ENCODE measurements at regions not wholly inside any gene's neighbourhood (a gene's known extent, or its start where the extent isn't known, plus 50 kb on each side); places are given as distances from the start of the nearest gene placed in this dataset.
"Not testable (repeated sequence)": the region's sequence is repeated elsewhere in the genome, so short reads cannot be mapped to it uniquely, and the experiment has no call there.

- Mint-ChIP-seq H3K4me1 (ENCODE audit: low read depth in 2 of 2) (no peaks in the 10 kb centered on the region), H3K27me3 (no peaks in the 10 kb centered on the region), H3K27ac (no peak overlapping the region), H3K36me3 (ENCODE audit: insufficient read depth) (no peaks in the 10 kb centered on the region), H3K9me3 (no peaks in the 10 kb centered on the region), H3K4me3 (no peak overlapping the region)
- DNase-seq (no peak), ATAC-seq (replicated peaks) (no peak)
Observed at GRCh38 chr1:192491804-192492554, 83.6 kb upstream of the RGS1 start.

- no peaks in the 10 kb centered on the region for H3K4me1 Mint-ChIP-seq (ENCODE audit: low read depth in 2 of 2)
- H3K36me3 Mint-ChIP-seq (ENCODE audit: insufficient read depth) = no peaks in the 10 kb centered on the region
- H3K9me3 Mint-ChIP-seq = no peaks in the 10 kb centered on the region
- no peak overlapping the region for H3K4me3 Mint-ChIP-seq
- no peaks in the 10 kb centered on the region for H3K27me3 Mint-ChIP-seq
- no peak for ATAC-seq (replicated peaks)
- no peak for DNase-seq
- H3K27ac Mint-ChIP-seq = no peak overlapping the region
Observed at GRCh38 chr1:192493584-192493983, 82.0 kb upstream of the RGS1 start.

DNA sequence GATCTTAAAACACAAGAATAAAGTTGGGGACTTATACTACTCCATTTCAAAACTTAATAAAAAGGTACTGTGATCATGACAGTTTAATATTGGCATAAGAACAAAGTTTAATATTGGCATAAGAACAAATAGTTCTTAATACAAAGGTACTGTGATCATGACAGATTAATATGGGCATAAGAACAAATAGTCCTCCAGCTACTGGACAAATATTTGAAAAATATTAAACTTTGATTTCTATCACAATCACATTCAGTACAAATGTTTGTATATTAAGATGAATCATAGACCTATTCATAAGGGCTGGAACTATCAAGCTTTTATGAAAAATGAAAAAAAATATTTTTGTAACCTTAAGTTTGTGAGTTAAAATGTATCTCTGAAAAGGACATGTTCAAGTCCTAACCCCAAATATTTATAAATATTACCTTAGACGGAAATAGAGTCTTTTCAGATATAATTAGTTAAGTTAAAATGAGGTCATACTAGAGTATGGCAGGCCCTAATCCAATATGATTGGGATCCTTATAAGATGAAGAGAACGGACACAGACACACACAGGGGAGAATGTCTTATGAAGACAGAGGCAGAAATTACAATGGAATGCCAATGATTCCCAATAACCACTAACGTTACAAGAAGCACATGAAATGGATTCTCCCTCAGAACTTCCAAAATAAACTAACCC, 79.1 kb upstream of the RGS1 start:
- H3K27ac Mint-ChIP-seq = no peak overlapping the region
- no peaks in the 10 kb centered on the region for H3K27me3 Mint-ChIP-seq
- no peak overlapping the region for H3K4me3 Mint-ChIP-seq
- H3K4me1 Mint-ChIP-seq (ENCODE audit: low read depth in 2 of 2) = no peaks in the 10 kb centered on the region
- H3K36me3 Mint-ChIP-seq (ENCODE audit: insufficient read depth) = no peaks in the 10 kb centered on the region
- DNase-seq (no peak), ATAC-seq (replicated peaks) (no peak)
- H3K9me3 Mint-ChIP-seq = no peaks in the 10 kb centered on the region

DNA sequence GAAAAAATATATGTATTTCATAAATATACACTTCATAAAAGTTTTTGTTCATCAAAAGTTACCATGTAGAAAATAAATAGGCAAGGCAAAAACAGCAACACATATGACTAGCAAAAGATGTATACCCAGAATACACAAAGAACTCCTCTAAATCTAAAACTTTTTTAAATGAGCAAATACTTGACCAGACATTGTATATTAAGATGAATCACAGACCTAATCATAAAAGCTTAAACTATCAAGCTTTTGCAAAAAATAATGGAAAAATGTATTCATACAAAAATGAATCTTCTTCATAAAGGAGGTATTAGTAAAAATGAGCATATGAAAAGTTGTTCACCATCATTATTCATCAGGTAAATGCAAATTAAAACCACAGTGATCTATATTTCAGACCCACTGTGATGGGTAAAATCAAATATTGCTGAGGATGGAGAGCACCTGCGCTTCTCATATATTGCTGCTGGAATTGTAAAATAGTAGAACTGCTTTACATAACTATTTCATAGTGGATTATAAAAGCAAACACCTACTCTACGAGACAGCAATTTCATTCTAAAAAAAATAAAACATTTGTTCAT, 78.3 kb upstream of the RGS1 start:
- ATAC-seq (replicated peaks) = no peak

DNA sequence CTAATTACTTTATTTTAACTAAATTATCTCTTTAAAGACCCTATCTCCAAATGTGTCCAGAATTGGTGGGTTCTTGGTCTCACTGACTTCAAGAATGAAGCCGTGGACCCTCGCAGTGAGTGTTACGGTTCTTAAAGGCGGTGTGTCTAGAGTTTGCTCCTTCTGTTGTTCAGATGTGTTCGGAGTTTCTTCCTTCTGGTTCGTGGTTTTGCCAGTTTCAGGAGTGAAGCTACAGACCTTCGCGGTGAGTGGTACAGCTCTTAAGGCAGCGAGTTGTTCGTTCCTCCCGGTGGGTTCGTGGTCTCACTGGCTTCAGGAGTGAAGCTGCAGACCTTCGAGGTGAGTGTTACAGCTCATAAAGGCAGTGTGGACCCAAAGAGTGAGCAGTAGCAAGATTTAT, 77.5 kb upstream of the RGS1 start:
- not testable (repeated sequence) for H3K9me3 Mint-ChIP-seq; ATAC-seq (replicated peaks); DNase-seq; H3K27me3 Mint-ChIP-seq; H3K36me3 Mint-ChIP-seq (ENCODE audit: insufficient read depth); H3K4me3 Mint-ChIP-seq; H3K27ac Mint-ChIP-seq; H3K4me1 Mint-ChIP-seq (ENCODE audit: low read depth in 2 of 2)

More for the DNA sequence above, 78.3 kb upstream of the RGS1 start:
- Mint-ChIP-seq H3K27me3 (no peaks in the 10 kb centered on the region), H3K4me1 (ENCODE audit: low read depth in 2 of 2) (no peaks in the 10 kb centered on the region), H3K36me3 (ENCODE audit: insufficient read depth) (no peaks in the 10 kb centered on the region), H3K27ac (no peak overlapping the region), H3K4me3 (no peak overlapping the region), H3K9me3 (no peaks in the 10 kb centered on the region)
- no peak for DNase-seq

DNA sequence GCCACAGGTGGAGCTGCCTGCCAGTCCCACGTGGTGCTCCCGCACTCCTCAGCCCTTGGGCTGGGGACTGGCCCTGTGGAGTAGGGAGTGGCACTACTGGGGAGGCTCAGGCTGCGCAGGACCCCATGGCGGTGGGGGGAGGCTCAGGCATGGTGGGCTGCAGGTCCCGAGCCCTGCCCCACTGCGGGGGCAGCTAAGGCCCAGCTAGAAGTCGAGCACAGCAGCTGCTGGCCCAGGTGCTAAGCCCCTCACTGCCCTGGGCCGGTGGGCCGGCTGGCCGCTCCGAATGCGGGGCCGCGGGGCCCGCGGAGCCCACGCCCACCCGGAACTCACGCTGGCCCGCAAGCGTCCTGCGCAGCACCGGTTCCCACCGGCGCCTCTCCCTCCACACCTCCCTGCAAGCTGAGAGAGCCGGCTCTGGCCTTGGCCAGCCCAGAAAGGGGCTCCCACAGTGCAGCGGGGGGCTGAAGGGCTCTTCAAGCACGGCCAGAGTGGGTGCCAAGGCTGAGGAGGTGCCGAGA, 76.5 kb upstream of the RGS1 start:
- not testable (repeated sequence) for H3K27me3 Mint-ChIP-seq; H3K4me3 Mint-ChIP-seq; H3K27ac Mint-ChIP-seq; ATAC-seq (replicated peaks); H3K36me3 Mint-ChIP-seq (ENCODE audit: insufficient read depth); H3K9me3 Mint-ChIP-seq; H3K4me1 Mint-ChIP-seq (ENCODE audit: low read depth in 2 of 2); DNase-seq

DNA sequence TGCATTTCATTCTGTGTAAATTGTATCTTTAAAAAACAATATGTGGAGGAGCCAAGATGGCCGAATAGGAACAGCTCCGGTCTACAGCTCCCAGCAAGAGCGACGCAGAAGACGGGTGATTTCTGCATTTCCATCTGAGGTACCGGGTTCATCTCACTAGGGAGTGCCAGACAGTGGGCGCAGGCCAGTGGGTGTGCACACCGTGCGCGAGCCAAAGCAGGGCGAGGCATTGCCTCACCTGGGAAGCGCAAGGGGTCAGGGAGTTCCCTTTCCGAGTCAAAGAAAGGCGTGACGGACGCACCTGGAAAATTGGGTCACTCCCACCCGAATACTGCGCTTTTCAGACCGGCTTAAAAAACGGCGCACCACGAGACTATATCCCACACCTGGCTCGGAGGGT, 75.0 kb upstream of the RGS1 start:
- H3K27me3 Mint-ChIP-seq; H3K9me3 Mint-ChIP-seq; H3K36me3 Mint-ChIP-seq (ENCODE audit: insufficient read depth); ATAC-seq (replicated peaks); H3K27ac Mint-ChIP-seq; H3K4me3 Mint-ChIP-seq; H3K4me1 Mint-ChIP-seq (ENCODE audit: low read depth in 2 of 2); DNase-seq: not testable (repeated sequence)

GRCh38 chr1:192506741-192507155, 68.8 kb upstream of the RGS1 start:
- DNase-seq (peak in 1 of 3 experiments; percentile 12), ATAC-seq (replicated peaks) (peak; percentile 53)
- H3K36me3 Mint-ChIP-seq (ENCODE audit: insufficient read depth) = no peaks in the 10 kb centered on the region
- H3K27me3 Mint-ChIP-seq = no peaks in the 10 kb centered on the region
- no peaks in the 10 kb centered on the region for H3K4me1 Mint-ChIP-seq (ENCODE audit: low read depth in 2 of 2)
- no peaks in the 10 kb centered on the region for H3K9me3 Mint-ChIP-seq
- peak overlapping the region in 1 of 2 donors; percentile 3 for H3K27ac Mint-ChIP-seq
- no peak overlapping the region for H3K4me3 Mint-ChIP-seq

DNA sequence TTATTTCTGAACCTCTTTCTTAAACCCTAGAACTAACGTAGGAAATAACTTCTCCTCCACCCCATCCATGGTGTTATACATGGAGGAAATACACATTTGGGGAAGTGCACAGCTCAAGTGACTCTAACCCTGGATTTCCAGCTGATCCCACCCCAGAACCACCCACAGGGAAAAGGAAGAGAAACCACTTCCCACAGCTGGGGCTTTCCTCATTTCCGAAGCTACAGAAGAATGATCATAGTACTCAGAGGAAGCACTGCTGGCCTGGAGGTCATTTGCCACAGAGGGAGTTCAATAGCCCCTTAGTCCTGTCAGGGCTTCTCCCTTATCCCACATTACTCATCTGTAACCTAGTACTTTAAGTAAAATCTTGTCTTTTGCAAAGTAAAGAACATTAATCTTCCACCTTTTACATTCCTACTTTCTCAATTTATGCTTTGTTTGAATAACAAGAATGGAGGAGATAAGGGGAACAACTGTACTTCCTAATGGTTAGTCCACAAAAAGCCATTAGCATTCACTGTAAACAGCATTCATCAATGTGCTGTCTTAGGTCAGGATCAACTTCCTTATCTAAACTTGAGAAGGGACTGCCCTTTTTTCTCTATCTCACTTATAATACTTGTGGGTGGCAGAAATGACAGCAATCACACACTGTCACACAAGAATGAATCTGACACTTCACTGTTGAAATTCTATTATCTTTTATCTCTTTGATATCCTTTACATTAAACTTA, 63.0 kb upstream of the RGS1 start:
- no peaks in the 10 kb centered on the region for H3K27me3 Mint-ChIP-seq
- DNase-seq = no peak
- ATAC-seq (replicated peaks) = no peak
- peaks cover 14% of the 10 kb centered on the region for H3K36me3 Mint-ChIP-seq (ENCODE audit: insufficient read depth)
- H3K27ac Mint-ChIP-seq = peak overlapping the region in 1 of 2 donors; percentile 93
- no peaks in the 10 kb centered on the region for H3K9me3 Mint-ChIP-seq
- peaks cover 20 to 29% of the 10 kb centered on the region in 2 donors for H3K4me1 Mint-ChIP-seq (ENCODE audit: low read depth in 2 of 2)
- H3K4me3 Mint-ChIP-seq = no peak overlapping the region

DNA sequence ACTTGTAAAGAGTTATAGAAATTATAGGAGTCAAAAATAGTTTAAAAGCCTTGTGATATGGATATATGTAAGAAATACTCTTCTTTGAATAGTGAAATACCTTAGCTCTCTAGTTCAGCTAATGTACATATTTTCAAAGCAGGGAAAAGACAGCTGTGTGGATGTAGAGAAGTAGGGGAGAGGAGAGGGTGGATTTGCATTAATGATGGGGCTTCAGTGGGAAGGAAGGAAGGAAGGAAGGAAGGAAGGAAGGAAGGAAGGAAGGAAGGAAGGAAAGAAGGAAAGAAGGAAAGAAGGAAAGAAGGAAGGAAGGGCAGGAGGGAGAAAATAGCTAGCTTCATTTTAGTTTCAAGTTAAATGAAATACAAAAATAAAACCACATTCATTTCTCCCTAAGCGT, 62.4 kb upstream of the RGS1 start:
- Mint-ChIP-seq H3K27me3 (no peaks in the 10 kb centered on the region), H3K27ac (peak overlapping the region in 1 of 2 donors; percentile 93), H3K9me3 (no peaks in the 10 kb centered on the region), H3K4me1 (ENCODE audit: low read depth in 2 of 2) (peaks cover 22 to 31% of the 10 kb centered on the region in 2 donors), H3K36me3 (ENCODE audit: insufficient read depth) (peaks cover 16% of the 10 kb centered on the region), H3K4me3 (no peak overlapping the region)
- no peak for DNase-seq
- ATAC-seq (replicated peaks) = no peak

GRCh38 chr1:192513697-192514096, 61.9 kb upstream of the RGS1 start:
- ATAC-seq (replicated peaks) (no peak), DNase-seq (no peak)
- H3K4me1 Mint-ChIP-seq (ENCODE audit: low read depth in 2 of 2) = peaks cover 22 to 31% of the 10 kb centered on the region in 2 donors
- H3K4me3 Mint-ChIP-seq = no peak overlapping the region
- H3K27ac Mint-ChIP-seq = peak overlapping the region in 1 of 2 donors; percentile 93
- H3K27me3 Mint-ChIP-seq = no peaks in the 10 kb centered on the region
- no peaks in the 10 kb centered on the region for H3K9me3 Mint-ChIP-seq
- H3K36me3 Mint-ChIP-seq (ENCODE audit: insufficient read depth) = peaks cover 18% of the 10 kb centered on the region

GRCh38 chr1:192516776-192517297, 58.7 kb upstream of the RGS1 start:
- H3K4me3 Mint-ChIP-seq = peak overlapping the region; percentile 74 to 84
- ATAC-seq (replicated peaks) (peak; percentile 94), DNase-seq (peak; percentile 43 to 58 (median 57))
- no peaks in the 10 kb centered on the region for H3K9me3 Mint-ChIP-seq
- H3K36me3 Mint-ChIP-seq (ENCODE audit: insufficient read depth) = peaks cover 18% of the 10 kb centered on the region
- H3K27me3 Mint-ChIP-seq = no peaks in the 10 kb centered on the region
- H3K27ac Mint-ChIP-seq = peak overlapping the region; percentile 95 to 99
- H3K4me1 Mint-ChIP-seq (ENCODE audit: low read depth in 2 of 2) = peaks cover 29 to 52% of the 10 kb centered on the region in 2 donors
